ENCODE measurements at regions not wholly inside any gene's neighbourhood (a gene's known extent, or its start where the extent isn't known, plus 50 kb on each side); places are given as distances from the start of the nearest gene placed in this dataset.

GRCh38 chr16:47938272-47938671 is 217.5 kb downstream of the ABCC12 start:
- TF ChIP-seq EZH2 (IDR thresholded peaks at IDR 0.05; ENCODE audit: low read length, missing control alignments), result no peak
- TF ChIP-seq CTCF (conservative IDR thresholded peaks at IDR 0.05 in 1 of 2, IDR thresholded peaks at IDR 0.05 in 1 of 2; ENCODE audit: low read depth in 1 of 2, low read length in 2 of 2), result no peak

Data from fibroblast of lung (primary cell).